ENCODE measurements at regions not wholly inside any gene's neighbourhood (a gene's known extent, or its start where the extent isn't known, plus 50 kb on each side); places are given as distances from the start of the nearest gene placed in this dataset.

DNA sequence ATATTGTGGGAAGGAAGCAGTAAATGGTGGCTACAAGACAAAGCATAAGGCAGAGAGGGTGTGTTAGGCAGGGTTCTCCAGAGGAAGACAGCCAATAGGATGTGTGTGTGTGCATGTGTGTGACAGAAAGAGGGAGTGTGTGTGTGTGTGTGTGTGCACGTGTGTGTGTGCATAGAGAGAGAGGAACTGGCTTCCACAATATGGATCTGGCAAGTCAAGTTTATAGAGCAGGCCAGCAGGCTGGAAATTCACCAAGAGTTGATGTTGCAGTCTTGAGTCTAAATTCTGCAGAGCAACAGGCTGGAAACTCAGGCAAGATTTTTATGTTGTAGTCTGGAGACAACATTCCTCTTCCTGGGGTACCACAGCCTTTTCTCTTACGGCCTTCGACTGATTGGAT, 374.0 kb downstream of the TNS3 start:
- no peaks in the 10 kb centered on the region for H3K4me1 ChIP-seq
- H3K4me3 ChIP-seq: no peak overlapping the region
- no peaks in the 10 kb centered on the region for H3K36me3 ChIP-seq
- no peaks in the 10 kb centered on the region for H3K27me3 ChIP-seq
- DNase-seq (no peak), ATAC-seq (no peak)
- TF ChIP-seq, protein P1, sequence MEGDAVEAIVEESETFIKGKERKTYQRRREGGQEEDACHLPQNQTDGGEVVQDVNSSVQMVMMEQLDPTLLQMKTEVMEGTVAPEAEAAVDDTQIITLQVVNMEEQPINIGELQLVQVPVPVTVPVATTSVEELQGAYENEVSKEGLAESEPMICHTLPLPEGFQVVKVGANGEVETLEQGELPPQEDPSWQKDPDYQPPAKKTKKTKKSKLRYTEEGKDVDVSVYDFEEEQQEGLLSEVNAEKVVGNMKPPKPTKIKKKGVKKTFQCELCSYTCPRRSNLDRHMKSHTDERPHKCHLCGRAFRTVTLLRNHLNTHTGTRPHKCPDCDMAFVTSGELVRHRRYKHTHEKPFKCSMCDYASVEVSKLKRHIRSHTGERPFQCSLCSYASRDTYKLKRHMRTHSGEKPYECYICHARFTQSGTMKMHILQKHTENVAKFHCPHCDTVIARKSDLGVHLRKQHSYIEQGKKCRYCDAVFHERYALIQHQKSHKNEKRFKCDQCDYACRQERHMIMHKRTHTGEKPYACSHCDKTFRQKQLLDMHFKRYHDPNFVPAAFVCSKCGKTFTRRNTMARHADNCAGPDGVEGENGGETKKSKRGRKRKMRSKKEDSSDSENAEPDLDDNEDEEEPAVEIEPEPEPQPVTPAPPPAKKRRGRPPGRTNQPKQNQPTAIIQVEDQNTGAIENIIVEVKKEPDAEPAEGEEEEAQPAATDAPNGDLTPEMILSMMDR (IDR thresholded peaks at IDR 0.05): no peak
- intact Hi-C loops (cut with DNase I): no loop called here
- no peak overlapping the region for H3K27ac ChIP-seq
- peaks cover 0 to 5% of the 10 kb centered on the region in 2 donors for H3K9me3 ChIP-seq

DNA sequence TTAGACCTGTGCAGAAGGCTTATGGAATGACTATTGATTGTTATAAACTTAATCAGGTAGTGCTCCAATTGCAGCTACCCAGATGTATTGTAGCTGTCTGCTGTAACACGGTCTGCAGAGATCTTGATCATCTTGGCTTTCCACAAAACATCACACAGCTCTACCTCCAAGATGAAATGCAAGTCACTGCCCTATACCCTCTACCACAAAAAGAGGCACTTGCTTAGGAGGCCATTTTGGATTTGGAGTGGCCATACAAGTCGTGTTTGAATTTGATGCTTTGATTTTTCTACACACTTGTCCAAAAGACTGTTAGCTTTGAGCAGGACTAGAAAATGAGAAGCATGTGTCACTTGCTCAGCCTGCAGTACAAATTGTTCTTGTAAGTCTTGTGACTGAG, 377.2 kb downstream of the TNS3 start:
- TF ChIP-seq, protein P1 (IDR thresholded peaks at IDR 0.05): no peak
- DNase-seq: no peak
- no peaks in the 10 kb centered on the region for H3K27me3 ChIP-seq
- no peak for ATAC-seq
- H3K4me1 ChIP-seq: no peaks in the 10 kb centered on the region
- H3K27ac ChIP-seq: no peak overlapping the region
- no peaks in the 10 kb centered on the region for H3K9me3 ChIP-seq
- intact Hi-C loops (cut with DNase I): no loop called here
- H3K4me3 ChIP-seq: no peak overlapping the region
- H3K36me3 ChIP-seq: no peaks in the 10 kb centered on the region

DNA sequence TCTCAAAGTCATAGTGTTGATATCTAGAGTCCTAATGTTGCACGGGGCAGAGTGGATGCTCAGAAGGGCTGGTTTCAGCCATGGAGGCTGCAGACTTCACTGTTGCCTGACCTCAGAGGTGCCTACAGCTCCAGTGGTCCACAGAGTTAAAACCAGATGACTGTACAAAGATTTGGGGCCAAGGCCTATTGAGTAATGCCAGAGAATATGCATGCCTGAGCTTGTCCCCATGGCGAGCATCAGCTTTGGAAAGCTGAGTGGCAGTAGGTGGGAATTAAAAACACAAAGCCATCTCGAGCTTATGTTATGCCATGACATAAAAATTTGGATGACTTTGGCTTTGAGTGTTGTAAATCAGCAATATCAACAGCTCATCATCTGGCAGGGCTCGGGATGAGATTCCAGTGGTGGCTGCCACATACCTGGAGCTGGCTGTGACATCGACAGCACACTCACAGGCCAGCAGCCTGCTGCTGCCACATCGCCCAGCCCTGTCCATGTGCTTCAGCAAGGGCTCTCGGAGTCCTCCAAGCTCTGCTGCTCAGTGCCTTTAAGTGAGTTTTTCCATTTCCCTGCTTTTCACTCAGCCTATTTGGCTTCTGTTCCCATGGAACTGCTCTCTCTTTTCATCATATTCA, 379.6 kb downstream of the TNS3 start:
- no peak overlapping the region for H3K27ac ChIP-seq
- no peaks in the 10 kb centered on the region for H3K9me3 ChIP-seq
- ATAC-seq (no peak), DNase-seq (no peak)
- intact Hi-C loops (cut with DNase I): no loop called here
- no peak overlapping the region for H3K4me3 ChIP-seq
- no peaks in the 10 kb centered on the region for H3K27me3 ChIP-seq
- no peaks in the 10 kb centered on the region for H3K36me3 ChIP-seq
- TF ChIP-seq, protein P1 (IDR thresholded peaks at IDR 0.05): no peak
- no peaks in the 10 kb centered on the region for H3K4me1 ChIP-seq

DNA sequence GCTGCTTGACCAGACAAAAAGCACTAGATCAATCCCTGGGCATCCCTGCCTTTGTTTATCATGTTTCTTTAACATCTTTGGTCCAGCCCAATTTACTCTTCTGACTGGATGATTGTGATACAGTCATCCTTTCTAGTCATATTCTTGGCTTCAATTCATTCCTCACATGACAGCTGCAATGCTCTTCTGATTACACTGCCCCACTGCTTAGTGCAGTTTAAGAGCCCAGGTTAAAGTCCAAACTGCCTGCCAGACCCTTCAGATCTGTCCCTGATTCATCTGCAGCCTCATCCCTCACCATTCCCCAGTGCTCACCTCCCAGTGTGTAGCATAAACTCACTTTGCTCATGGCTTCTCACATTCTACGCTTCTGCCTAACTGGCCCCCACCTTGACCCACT, 383.8 kb downstream of the TNS3 start:
- no peaks in the 10 kb centered on the region for H3K4me1 ChIP-seq
- no peaks in the 10 kb centered on the region for H3K9me3 ChIP-seq
- H3K36me3 ChIP-seq: no peaks in the 10 kb centered on the region
- H3K27ac ChIP-seq: no peak overlapping the region
- ATAC-seq: no peak
- no peaks in the 10 kb centered on the region for H3K27me3 ChIP-seq
- intact Hi-C loops (cut with DNase I): no loop called here
- no peak overlapping the region for H3K4me3 ChIP-seq
- no peak for DNase-seq
- TF ChIP-seq, protein P1 (IDR thresholded peaks at IDR 0.05): no peak

DNA sequence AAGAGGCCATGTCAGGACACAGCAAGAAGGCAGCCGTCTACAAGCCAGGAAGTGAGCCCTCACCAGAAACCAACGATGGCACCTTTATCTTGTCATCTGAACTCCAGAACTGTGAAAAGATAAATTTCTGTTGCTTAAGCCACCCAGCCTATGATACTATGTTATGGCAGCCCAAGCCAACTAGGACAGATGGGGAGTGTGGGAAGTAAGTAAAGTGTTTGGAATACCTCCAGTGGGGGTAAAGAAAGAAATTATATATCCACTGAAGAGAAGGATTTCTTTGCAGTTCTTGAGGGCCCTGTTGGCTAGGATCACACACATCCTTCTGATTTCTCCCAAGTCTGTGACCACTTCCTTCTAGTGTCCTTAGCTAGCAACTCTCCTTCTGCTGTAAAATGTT, 384.4 kb downstream of the TNS3 start:
- Histone ChIP-seq H3K9me3 (no peaks in the 10 kb centered on the region), H3K4me1 (no peaks in the 10 kb centered on the region), H3K4me3 (no peak overlapping the region), H3K27ac (no peak overlapping the region), H3K36me3 (no peaks in the 10 kb centered on the region), H3K27me3 (no peaks in the 10 kb centered on the region)
- TF ChIP-seq, protein P1 (IDR thresholded peaks at IDR 0.05): no peak
- ATAC-seq: no peak
- no peak for DNase-seq
- intact Hi-C loops (cut with DNase I): no loop called here

All from left lung (tissue), 4 donors.